Ishikawa (cell line): ENCODE measurements at regions not wholly inside any gene's neighbourhood (a gene's known extent, or its start where the extent isn't known, plus 50 kb on each side); places are given as distances from the start of the nearest gene placed in this dataset.

Experiments
- CEBPB ChIP-seq: IDR thresholded peaks from 2 replicates; pipeline ENCODE4 v1.6.1; 2012
- MAX ChIP-seq: IDR thresholded peaks from 2 replicates; pipeline ENCODE4 v1.6.1; 2012
- RAD21 ChIP-seq: IDR thresholded peaks from 2 replicates; pipeline ENCODE4 v1.6.1; 2012; ENCODE audit warnings: low read depth
- REST ChIP-seq: IDR thresholded peaks from 2 replicates; pipeline ENCODE4 v1.6.1; 2012; ENCODE audit warnings: low read depth, mild to moderate bottlenecking
- TAF1 ChIP-seq: IDR thresholded peaks from 2 replicates; pipeline ENCODE4 v1.6.1; 2012; ENCODE audit warnings: low read depth, mild to moderate bottlenecking
- TEAD4 ChIP-seq: IDR thresholded peaks from 2 replicates; pipeline ENCODE4 v1.6.1; 2012
- TF ChIP-seq, protein P1 (sequence below): IDR thresholded peaks from 2 replicates; pipeline ENCODE4 v1.6.1; 2012

DNA sequence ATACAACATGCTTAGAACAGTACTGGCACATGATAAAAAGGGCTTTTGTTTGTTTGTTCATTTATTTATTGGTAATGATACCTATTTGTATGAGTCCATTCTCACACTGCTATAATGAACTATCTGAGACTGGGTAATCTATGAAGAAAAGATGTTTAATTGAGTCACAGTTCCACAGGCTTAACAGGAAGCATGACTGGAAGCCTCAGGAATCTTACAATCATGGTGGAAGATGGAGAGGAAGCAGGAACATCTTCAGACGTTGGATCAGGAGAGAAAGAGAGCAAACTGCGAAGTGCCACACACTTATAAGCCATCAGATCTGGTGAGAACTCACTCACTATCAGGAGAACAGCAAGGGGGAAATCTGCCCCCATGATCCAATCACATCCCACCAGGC lies 847.7 kb downstream of the CDH18 start:
- TF ChIP-seq REST (no peak), MAX (no peak), CEBPB (no peak), TAF1 (no peak), TEAD4 (no peak), RAD21 (no peak)
- TF ChIP-seq, protein P1, sequence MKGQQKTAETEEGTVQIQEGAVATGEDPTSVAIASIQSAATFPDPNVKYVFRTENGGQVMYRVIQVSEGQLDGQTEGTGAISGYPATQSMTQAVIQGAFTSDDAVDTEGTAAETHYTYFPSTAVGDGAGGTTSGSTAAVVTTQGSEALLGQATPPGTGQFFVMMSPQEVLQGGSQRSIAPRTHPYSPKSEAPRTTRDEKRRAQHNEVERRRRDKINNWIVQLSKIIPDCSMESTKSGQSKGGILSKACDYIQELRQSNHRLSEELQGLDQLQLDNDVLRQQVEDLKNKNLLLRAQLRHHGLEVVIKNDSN = no peak
